Bone marrow (tissue), 2 donors: ENCODE measurements at regions not wholly inside any gene's neighbourhood (a gene's known extent, or its start where the extent isn't known, plus 50 kb on each side); places are given as distances from the start of the nearest gene placed in this dataset.

ENCODE experiments used
- DNase-seq, 2 donors: peaks; one replicate each; lab custom pipeline; 2025; lab: John Stamatoyannopoulos, UW

GRCh38 chr7:15855525-15856109, 169.1 kb upstream of the MEOX2 start:
- no peak for DNase-seq

GRCh38 chr7:15854841-15855524, 168.5 kb upstream of the MEOX2 start:
- no peak for DNase-seq

- no peak for DNase-seq
These were observed 167.5 kb upstream of the MEOX2 start for GRCh38 chr7:15853832-15854470.

- no peak for DNase-seq
These were observed 164.7 kb upstream of the MEOX2 start for GRCh38 chr7:15851201-15851600.

GRCh38 chr7:15848901-15849300, 162.4 kb upstream of the MEOX2 start:
- DNase-seq, result no peak

- no peak for DNase-seq
These were observed 161.9 kb upstream of the MEOX2 start for GRCh38 chr7:15848362-15848761.

GRCh38 chr7:15845868-15846267, 159.4 kb upstream of the MEOX2 start:
- DNase-seq, result no peak

- no peak for DNase-seq
These were observed 159.0 kb upstream of the MEOX2 start for GRCh38 chr7:15845461-15845860.

GRCh38 chr7:15839416-15840100, 153.1 kb upstream of the MEOX2 start:
- no peak for DNase-seq

- DNase-seq, result no peak
These were observed 151.8 kb upstream of the MEOX2 start for GRCh38 chr7:15838265-15838664.

GRCh38 chr7:15837306-15837950, 150.9 kb upstream of the MEOX2 start:
- DNase-seq, result no peak

GRCh38 chr7:15836651-15837050, 150.2 kb upstream of the MEOX2 start:
- no peak for DNase-seq

GRCh38 chr7:15836041-15836440, 149.6 kb upstream of the MEOX2 start:
- no peak for DNase-seq

- no peak for DNase-seq
These were observed 148.0 kb upstream of the MEOX2 start for GRCh38 chr7:15834446-15834845.

- DNase-seq, result no peak
These were observed 146.5 kb upstream of the MEOX2 start for GRCh38 chr7:15832996-15833395.

GRCh38 chr7:15831606-15832005, 145.1 kb upstream of the MEOX2 start:
- DNase-seq, result no peak

GRCh38 chr7:15829691-15830090, 143.2 kb upstream of the MEOX2 start:
- DNase-seq, result no peak

- DNase-seq, result no peak
These were observed 142.4 kb upstream of the MEOX2 start for GRCh38 chr7:15828881-15829280.

GRCh38 chr7:15821484-15822427, 135.3 kb upstream of the MEOX2 start:
- no peak for DNase-seq

GRCh38 chr7:15820319-15820718, 133.8 kb upstream of the MEOX2 start:
- no peak for DNase-seq

GRCh38 chr7:15816835-15817426, 130.4 kb upstream of the MEOX2 start:
- DNase-seq, result no peak
